ENCODE measurements at regions not wholly inside any gene's neighbourhood (a gene's known extent, or its start where the extent isn't known, plus 50 kb on each side); places are given as distances from the start of the nearest gene placed in this dataset.

DNA sequence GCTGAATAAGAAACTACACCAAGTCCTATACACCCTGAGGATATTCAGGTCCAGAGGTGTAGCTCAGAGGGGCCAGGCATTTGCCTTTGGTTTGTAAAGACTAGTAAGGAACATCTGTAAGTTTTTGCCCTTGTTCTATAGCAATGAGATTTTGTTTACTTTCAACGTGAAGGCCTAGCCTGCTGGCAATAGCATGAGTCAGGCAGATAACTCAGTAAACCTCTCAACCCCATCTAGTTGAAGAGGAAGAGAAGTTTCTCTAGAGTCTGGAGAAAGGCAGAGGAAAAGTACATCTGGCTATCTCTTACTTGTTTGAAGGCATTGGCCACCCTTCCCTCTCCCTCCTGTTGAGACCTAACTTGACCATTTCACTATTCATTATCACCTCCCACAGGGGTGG lies 70.3 kb upstream of the ZNF521 start:
- TF ChIP-seq MYC (IDR thresholded peaks at IDR 0.05; ENCODE audit: low read depth, low read length) (no peak), POLR2A (IDR thresholded peaks at IDR 0.05; ENCODE audit: low read depth, low read length) (no peak), GATA2 (IDR thresholded peaks at IDR 0.05; ENCODE audit: insufficient read depth, insufficient read length, low read depth, low read length) (no peak), POLR2AphosphoS5 (IDR thresholded peaks at IDR 0.05; ENCODE audit: insufficient read depth, low read depth, low read length) (no peak), FOS (IDR thresholded peaks at IDR 0.05; ENCODE audit: borderline replicate concordance, insufficient read depth, low read length) (no peak), EZH2 (IDR thresholded peaks at IDR 0.05; ENCODE audit: borderline replicate concordance, low read depth, low read length, severe bottlenecking) (no peak), JUN (IDR thresholded peaks at IDR 0.05; ENCODE audit: borderline replicate concordance, insufficient read depth, insufficient read length, low read depth) (no peak)
- TF ChIP-seq, protein P1, sequence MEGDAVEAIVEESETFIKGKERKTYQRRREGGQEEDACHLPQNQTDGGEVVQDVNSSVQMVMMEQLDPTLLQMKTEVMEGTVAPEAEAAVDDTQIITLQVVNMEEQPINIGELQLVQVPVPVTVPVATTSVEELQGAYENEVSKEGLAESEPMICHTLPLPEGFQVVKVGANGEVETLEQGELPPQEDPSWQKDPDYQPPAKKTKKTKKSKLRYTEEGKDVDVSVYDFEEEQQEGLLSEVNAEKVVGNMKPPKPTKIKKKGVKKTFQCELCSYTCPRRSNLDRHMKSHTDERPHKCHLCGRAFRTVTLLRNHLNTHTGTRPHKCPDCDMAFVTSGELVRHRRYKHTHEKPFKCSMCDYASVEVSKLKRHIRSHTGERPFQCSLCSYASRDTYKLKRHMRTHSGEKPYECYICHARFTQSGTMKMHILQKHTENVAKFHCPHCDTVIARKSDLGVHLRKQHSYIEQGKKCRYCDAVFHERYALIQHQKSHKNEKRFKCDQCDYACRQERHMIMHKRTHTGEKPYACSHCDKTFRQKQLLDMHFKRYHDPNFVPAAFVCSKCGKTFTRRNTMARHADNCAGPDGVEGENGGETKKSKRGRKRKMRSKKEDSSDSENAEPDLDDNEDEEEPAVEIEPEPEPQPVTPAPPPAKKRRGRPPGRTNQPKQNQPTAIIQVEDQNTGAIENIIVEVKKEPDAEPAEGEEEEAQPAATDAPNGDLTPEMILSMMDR (IDR thresholded peaks at IDR 0.05; ENCODE audit: extremely low read depth in 1 of 2, insufficient read depth in 1 of 2, low read depth in 1 of 2, low read length in 2 of 2), result no peak
- TF ChIP-seq, protein P2, sequence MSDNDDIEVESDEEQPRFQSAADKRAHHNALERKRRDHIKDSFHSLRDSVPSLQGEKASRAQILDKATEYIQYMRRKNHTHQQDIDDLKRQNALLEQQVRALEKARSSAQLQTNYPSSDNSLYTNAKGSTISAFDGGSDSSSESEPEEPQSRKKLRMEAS (IDR thresholded peaks at IDR 0.05; ENCODE audit: insufficient read depth, insufficient read length), result no peak
- Histone ChIP-seq H3K79me2 (ENCODE audit: control insufficient read depth, insufficient read depth, low read length) (no peaks in the 10 kb centered on the region), H2AFZ (ENCODE audit: low read depth, low read length) (no peak overlapping the region), H3K36me3 (ENCODE audit: control insufficient read depth in 2 of 2, extremely low read depth in 1 of 2, insufficient read depth in 2 of 2, low read length in 2 of 2) (no peaks in the 10 kb centered on the region), H4K20me1 (replicated peaks; ENCODE audit: control insufficient read depth, extremely low read depth, insufficient read depth, low read length) (no peaks in the 10 kb centered on the region), H3K4me1 (ENCODE audit: control insufficient read depth, extremely low read depth, insufficient read depth, low read length) (no peaks in the 10 kb centered on the region), H3K4me2 (ENCODE audit: insufficient read depth, low read length) (no peak overlapping the region), H3K27ac (ENCODE audit: insufficient read depth, low read depth, low read length) (no peak overlapping the region), H3K27me3 (ENCODE audit: control insufficient read depth in 2 of 2, insufficient read depth in 2 of 2, low read length in 2 of 2) (peaks cover 0 to 9% of the 10 kb centered on the region in 2 experiments), H3K4me3 (replicated peaks in 1 of 3; ENCODE audit: insufficient read depth in 1 of 3, low read depth in 1 of 3, low read length in 3 of 3) (no peak overlapping the region), H3K9ac (replicated peaks; ENCODE audit: extremely low read depth, insufficient read depth, low read length) (no peak overlapping the region), H3K9me1 (replicated peaks; ENCODE audit: control insufficient read depth, extremely low read depth, insufficient read depth, low read length) (no peaks in the 10 kb centered on the region), H3K9me3 (replicated peaks; ENCODE audit: control insufficient read depth, insufficient read depth, low read length) (no peaks in the 10 kb centered on the region)
- intact Hi-C loops (cut with micrococcal nuclease), result no loop called here
- ChIA-PET POLR2A (no interaction called here), CTCF (interaction anchor here (1.3 kb wide), 1 partner anchor 12 kb away, joined by 3 read pairs; no protein-coding TSS in a partner anchor)
- DNase-seq (ENCODE audit: low read depth, low spot score) (no peak), FAIRE-seq (no peak)
- no TSS peak for BruUV-seq (replicated peaks)
- dilution Hi-C loops (cut with MboI; ENCODE audit: extremely low pct_ligation_motif_present, low sequenced_read_pairs), result no loop called here
